ENCODE measurements at regions not wholly inside any gene's neighbourhood (a gene's known extent, or its start where the extent isn't known, plus 50 kb on each side); places are given as distances from the start of the nearest gene placed in this dataset.

DNA sequence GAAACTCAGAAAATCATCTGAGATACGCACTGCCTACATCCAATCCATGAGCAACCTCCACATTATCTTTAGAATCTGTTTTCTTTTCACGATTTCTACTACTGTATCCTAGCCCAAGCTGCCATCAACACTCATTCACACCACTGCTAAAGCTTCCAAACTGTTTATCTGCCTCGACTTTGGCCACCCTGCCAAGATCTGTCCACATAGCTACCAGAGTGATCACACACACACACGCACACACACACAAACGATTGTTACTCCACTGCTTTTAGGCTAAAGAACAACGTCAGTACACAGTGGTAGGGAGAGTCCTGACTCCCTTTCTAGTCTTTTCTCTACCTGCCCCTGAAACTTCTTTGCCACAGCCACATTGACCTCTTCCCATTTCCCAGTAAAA lies 142.0 kb downstream of the CCDC71L start:
- TF ChIP-seq, protein P1, sequence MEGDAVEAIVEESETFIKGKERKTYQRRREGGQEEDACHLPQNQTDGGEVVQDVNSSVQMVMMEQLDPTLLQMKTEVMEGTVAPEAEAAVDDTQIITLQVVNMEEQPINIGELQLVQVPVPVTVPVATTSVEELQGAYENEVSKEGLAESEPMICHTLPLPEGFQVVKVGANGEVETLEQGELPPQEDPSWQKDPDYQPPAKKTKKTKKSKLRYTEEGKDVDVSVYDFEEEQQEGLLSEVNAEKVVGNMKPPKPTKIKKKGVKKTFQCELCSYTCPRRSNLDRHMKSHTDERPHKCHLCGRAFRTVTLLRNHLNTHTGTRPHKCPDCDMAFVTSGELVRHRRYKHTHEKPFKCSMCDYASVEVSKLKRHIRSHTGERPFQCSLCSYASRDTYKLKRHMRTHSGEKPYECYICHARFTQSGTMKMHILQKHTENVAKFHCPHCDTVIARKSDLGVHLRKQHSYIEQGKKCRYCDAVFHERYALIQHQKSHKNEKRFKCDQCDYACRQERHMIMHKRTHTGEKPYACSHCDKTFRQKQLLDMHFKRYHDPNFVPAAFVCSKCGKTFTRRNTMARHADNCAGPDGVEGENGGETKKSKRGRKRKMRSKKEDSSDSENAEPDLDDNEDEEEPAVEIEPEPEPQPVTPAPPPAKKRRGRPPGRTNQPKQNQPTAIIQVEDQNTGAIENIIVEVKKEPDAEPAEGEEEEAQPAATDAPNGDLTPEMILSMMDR (IDR thresholded peaks at IDR 0.05): no peak
- no peak for TF ChIP-seq POLR2A (IDR thresholded peaks at IDR 0.05)
